ENCODE measurements at regions not wholly inside any gene's neighbourhood (a gene's known extent, or its start where the extent isn't known, plus 50 kb on each side); places are given as distances from the start of the nearest gene placed in this dataset.
"Not testable (repeated sequence)": the region's sequence is repeated elsewhere in the genome, so short reads cannot be mapped to it uniquely, and the experiment has no call there.

DNA sequence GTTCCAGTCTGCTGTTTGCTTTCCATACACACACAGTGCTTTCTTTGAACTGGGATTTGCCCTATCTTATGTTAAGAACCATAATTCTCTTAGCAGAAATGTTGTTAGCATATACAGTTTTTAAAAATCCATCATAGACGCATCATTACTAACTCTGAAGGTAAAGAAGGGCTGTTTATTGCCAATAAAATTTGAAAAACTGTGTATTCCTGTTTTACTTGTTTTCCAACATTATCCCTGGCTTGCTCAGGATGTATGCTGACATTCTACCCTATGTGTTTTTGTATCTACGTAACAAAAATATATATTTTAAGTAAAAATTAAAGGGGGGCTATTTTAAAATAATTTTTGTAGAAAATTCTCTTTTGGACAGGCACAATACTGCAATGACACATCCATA lies 857.2 kb downstream of the BRINP3 start:
- DNase-seq, result no peak

DNA sequence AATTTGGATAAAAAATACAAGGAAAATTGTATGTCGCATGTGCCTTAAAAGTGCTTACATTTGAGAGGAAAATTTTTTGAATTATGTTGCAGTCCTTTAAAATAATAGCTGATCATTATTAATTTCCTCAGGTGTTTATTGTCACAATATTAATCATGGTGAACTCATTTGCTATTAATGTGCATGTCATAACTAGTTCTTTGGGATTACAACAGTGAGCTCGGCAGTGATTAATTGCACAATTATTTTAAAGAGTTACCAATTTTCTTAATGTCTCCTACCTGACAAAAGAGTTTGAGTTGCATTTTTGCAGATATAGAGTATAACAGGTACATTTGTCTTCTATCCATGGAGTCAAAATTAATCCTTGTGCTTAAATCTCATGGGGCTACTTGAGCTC lies 854.3 kb downstream of the BRINP3 start:
- DNase-seq, result no peak

DNA sequence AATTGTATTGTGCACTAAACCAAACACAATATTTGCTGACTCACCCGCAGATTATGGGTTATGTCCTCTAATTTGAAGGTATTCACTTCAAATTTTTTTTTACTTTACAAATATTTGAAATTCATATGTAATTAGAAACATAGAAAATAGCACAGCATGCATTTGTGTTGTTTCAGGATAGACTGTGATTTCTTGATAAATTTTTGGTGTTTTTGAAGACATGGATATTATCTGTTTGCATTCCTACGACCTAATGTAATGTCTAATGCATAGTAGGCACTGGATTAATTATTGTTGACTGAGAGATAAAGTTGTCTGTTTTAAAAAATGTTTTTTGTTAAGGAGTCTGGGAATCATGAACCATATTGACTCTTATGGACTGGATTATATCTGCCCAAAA lies 850.2 kb downstream of the BRINP3 start:
- no peak for DNase-seq

DNA sequence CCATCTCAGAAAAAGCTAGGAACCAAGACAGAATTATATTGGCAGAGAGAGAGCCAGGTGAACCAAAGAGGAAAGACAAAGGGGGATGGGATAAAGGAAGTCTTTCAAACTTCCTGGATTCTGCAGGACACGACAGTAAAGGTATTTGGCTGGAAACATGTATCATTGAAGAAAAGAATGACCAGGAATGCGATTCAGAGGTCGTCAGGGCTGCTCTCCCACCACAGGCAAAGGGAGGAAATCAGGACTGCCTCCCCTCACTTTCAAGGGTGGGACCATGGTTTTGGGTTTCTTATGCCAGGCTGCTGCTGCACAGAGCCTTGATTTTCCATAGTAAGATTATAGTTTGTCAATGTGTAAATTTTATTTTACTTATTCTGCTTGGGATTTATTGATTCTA lies 848.8 kb downstream of the BRINP3 start:
- no peak for DNase-seq

DNA sequence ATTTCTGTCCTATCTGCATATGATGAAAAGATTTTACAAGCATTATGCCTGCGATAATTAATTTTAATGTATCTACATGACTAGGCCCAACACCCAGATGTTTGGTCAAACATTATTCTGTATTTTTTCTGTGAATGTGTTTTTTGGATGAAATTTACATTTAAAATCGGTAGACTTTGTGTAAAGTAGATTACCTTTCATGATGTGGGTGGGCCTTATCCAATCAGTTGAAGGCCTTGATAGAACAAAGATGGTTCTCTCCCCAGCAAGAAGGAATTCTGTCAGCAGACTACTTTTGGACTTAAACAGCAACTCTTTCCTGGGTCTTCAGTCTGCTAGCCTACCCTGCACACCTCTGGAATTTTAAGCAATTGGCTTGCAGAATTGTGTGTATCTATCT lies 844.0 kb downstream of the BRINP3 start:
- DNase-seq, result no peak

DNA sequence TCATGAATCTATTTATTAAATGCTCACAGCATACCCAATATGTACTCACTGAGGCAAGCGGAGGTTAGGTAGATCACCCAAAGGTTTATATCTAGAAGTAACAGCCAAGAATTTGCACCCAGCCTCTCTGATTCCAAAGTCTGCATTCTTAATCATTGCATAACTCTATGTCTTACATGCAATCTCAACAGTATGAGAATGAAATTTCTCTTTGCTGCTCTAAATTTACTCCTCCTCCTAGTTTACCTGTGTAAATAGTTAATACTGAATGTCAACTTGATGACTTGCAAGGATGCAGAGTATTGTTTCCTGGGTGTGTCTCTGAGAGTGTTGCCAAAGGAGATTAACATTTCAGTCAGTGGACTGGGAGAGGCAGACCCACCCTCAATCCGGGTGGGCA lies 840.6 kb downstream of the BRINP3 start:
- no peak for DNase-seq

DNA sequence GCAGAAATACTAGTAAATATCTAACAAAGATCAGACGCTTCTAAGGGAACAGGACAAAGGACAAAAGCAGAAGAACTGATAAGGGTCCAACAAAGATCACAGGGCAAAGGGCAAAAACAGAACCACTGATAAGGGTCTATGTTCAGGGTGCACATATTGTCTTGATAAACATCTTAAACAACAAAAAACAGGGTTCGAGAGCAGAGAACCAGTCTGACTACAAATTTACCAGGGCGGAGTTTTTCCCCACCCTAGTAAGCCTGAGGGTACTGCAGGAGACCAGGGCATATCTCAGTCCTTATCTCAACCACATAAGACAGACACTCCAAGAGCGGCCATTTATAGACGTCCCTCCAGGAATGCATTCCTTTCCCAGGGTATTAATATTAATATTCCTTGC lies 833.5 kb downstream of the BRINP3 start:
- not testable (repeated sequence) for DNase-seq

DNA sequence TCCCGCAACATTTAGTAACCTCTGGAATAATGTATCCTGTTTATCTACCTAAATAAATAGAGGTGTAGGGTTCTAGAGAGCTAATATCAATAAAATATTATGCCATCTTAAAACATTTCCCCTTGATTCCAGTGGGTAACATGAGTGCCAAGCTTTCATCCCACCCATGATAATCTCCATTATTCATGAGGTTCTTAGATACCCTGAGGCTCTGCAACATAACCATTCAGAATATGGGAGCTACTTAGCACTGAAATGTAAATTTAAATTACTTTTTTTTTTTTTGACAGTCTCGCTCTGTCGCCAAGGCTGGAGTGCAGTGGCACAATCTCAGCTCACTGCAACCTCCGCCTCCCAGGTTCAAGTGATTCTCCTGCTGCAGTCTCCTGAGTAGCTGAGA lies 832.7 kb downstream of the BRINP3 start:
- no peak for DNase-seq

DNA sequence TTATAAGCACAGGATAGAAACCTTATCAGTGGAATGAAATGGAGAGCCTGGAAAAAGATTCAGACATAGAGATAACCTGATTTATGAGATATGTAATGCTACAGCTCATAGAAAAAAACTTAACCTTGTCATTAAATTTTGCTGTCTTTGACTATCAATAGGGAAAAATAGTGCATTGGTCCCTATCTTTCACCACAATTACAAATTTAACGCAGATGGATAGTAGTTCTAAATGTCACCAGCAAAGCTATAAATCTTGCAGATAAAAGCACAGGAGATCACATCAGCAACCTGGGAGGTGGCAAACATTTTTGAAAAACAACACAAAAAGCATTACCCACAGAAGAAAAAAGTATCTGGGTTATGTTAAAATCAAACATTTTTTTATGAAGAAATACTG lies 831.6 kb downstream of the BRINP3 start:
- DNase-seq, result no peak

DNA sequence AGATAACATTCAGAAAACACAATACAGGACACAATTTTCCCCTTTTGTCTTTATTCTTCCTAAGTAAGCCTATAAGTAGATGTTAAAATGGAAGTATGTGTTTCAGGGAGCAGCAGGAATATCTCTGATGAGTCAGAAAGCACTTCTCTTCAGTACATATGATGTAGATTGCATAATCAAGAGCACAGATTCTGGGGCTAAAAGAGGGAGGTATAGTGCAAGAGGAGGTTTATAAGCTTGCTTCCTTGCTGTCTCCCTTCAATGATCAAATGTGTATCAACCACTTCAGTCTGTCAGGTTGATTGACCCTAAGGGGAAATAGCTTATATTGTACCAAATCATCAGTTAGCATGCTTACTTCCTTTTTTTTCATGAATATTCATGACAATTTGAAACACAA lies 822.8 kb downstream of the BRINP3 start:
- no peak for DNase-seq

DNA sequence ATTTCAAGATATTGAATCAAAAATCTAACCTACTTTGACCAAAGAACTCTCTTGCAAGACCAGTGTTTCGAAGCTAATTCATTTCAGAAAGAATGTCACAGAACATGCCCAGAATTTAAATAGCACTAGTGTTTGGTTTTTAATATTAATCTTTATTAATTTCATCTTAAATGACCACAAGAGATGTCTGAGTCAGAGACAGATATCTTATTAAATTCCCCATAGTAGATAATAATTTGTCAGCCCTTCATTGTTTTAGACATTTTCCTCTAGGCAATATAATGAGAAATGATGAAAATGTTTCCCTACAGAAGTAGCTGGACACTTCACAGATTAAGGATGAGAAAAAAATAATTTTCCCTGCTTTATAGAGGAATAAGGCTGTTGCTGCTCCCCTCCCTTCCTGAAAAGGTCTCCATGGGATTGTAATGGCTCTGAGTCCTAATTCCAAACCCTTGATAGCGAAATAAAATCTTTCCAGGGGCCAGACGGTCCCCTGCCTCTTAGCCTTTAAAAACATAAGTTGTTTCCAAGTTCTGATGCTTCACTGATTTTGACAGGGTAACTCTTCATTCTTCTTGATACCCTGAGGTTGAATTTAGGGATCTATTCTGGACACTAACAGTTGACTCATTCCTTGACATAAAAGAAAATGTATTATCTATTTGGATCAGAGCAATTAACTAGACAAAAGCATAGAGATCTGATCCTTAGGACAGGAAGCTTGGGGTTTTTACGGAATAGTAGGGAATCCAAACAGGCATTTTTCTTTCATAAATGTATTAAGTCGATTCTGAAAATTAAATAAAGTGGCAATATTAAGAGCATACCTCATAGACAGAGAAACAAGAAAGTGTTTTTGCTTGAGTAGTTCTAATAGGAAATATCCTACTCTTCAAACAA lies 820.8 kb downstream of the BRINP3 start:
- DNase-seq, result no peak

DNA sequence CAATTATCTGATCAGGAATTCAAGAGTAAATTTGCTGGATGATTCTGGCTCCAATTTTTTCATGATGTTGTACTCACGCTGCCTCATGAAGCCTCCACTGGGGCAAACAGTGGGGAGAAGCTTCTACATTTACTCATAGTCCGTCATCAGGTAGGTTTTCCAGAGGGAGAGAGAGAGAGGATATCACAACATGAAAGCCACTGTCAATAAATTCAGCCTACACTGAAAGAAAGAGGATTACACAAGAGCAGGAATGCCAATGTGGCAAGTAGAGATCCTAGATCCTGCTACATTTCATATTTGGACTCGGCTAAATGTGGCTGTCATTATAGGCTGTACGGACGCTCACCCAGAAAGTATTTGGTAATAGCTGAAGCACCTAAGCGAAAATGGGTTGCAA lies 819.9 kb downstream of the BRINP3 start:
- no peak for DNase-seq

DNA sequence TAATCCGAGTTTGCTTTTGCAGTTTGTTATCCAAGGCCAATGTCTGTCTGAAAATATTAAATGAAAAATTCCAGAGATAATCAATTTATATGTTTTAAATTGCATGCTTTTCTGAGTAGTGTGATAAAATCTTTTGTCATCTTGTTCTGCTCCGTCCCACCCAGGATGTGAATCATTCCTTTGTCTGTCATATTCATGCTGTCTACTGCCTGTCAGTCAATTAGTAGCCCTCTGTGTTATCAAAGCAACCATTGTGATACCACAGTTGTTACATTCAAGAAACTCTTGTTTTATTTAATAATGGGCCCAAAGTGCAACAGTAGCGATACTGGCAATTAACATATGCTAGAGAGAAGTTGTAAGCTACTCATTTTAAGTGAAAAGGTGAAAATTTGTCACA lies 819.3 kb downstream of the BRINP3 start:
- DNase-seq, result no peak

DNA sequence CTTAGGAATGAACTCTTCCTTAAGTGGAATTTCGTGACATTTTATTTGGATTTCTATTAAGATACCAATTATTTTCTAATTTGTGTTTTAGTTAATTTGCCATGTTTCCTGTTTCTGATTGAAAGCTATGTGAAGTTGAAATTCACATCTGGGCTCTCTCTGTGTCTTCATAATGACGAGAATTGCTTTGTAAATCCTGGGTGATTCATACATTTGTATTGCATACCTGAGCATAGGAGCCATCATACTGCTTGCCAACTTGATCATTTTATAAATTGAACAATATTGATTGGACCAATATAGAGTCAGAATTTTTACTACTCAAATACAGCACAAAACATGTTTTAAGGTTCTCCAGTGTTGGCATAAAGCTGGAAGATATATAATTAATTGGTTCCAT lies 817.9 kb downstream of the BRINP3 start:
- DNase-seq, result no peak

DNA sequence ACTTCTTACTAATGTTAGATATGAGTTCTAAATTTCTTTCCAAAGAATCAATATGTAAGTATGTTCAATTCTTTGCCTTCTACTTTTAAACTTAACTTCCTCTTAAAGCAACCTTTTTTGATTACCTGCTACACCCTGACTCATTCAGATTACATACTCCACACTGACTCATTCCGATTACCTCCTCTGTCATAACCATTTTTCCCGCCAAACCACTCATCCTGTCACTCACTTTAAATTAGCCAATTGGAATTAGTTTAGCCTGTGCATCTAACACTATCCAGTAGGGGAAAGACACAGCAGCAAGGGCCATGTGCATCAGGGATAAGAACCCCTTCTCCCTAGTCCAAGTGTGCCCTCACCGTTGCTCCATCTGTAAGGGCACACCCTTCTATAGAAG lies 815.5 kb downstream of the BRINP3 start:
- DNase-seq, result no peak

DNA sequence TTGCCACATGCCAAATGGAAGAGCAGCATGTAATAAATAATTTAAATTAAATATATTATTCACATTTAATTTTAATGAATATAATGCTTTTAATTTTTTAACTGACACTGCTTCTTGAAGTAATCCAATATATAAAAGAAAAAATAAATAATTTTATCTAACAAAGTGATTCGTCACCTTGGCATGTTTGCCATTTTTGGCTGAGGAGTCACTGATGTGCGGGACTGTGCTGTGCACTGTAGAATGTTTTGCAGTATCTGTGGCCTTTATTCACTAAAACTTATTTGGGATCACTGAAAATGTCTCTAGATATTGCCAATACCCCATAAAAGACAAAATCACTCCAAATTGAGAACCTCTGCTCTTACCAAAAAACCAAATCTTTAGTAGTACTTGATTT lies 807.8 kb downstream of the BRINP3 start:
- no peak for DNase-seq

DNA sequence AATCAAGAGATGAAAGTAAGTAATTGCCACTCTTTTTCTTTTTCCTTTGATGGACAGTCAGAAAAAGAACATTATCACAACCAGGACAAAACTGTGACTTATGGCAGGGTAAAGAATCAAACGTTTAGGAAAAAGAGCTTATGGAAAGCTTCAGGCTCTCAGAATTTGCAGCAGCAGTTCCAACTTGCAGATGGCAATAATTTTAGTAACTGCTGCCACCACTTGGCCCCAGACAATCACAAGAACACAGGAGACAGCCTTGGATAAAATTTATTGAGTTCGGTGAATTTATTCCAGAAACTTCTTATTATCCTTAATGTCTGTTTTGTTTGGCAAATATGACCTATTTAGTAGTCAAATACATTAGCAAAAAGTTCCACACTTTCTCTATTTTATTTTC lies 804.4 kb downstream of the BRINP3 start:
- no peak for DNase-seq

DNA sequence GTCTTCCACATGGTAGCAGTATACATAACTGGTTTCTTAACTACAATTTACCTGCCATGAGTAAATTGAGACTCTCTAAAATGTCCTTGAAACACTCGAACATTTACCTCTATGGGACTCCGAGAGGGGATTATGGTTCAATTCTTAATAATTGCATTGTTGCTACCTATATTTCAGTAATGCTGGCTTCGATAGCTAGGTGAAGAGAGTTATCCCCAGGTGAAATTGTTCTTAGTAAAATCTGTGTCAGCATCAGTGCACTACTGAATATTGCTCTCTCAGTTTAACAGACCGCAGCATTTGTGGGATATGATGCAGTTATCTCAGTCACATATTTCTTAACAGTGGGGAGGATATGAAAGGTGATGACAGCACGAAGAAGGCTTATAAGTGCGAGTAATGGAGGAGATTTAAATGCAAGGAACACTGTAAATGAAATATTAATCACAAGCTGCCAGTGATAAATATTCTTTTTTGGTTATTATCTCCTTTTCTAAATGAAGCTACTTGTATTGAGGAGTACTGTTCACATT lies 801.9 kb downstream of the BRINP3 start:
- DNase-seq, result no peak

DNA sequence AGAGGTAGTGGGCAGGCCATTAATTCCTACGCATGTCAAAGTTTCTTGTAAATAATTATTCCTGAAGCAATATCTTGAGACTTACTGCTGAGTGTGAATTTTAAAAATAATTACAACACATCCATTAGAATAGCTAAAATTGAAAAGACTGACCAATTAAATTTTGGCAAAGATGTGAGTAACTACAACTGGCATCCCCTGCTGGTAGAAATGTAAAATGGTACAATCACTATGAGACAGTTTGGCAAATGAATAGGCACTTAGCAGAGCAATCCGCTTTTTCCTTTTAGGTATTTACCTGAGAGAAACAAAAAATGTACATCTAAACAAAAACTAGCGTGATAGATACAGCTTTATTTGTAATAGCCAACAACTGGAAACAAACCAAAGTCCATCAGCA lies 798.9 kb downstream of the BRINP3 start:
- DNase-seq, result no peak

DNA sequence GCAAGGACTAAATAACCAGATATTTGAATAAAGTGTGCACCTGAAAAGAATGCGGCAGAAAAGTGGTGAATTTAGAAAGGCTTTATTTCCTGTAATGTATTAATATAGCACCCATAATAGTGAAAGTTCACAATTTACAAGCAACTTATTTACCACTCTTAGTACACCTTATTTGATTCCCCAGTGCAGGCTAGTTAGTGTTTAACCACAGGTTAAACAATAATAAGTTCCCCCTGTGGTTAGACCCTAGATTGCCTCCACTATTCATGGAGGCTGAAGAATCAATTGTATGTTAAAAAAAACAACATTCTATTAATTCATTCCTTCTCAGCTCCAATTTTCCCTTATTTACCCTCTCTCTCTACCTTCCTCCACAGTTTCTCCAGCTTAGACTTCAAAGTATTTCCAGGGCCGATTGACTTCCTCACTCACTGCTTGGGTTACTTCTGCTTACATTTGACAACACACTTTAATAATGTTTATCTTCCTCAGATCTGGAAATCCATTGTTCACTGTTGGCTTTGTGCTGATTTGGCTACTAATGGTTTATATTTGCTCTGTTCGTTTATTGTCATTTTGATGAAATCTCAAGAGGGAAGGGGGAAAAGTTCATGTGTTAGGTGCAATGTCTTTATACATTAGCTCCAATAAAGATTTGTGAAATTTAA lies 796.3 kb downstream of the BRINP3 start:
- no peak for DNase-seq

DNA sequence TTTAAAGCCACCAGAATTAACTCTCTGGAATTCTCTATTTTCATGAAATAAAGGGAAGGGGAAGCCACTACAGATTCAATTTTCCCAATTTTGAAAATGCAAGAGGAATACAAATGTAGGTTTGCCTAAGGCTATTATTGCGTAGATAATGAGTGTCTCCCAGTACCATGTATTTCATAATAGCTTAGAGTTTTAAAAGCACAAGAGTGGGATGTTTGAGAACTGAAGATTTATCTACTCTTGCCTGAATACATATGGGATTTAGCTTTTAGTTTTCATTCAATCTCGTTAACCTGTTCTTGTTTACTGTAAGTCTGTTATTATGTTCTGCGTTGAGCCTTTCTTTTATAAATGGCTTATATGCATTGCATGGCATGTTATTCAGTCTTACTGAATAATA lies 795.1 kb downstream of the BRINP3 start:
- no peak for DNase-seq

DNA sequence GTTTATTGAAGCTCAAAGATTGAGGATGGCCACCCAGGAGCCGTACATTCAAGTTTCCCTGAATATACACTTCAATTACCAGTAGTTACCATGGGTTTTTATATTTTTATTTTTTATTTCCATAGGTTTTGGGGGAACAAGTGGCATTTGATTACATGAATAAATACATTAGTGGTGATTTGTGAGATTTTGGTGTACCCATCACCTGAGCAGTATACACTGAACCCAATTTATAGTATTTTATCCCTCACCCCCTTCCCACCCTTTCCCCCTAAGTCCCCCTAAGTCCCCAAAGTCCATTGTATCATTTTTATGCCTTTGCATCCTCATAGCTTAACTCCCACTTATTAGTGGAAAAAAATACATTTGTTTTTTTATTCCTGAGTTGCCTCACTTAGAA lies 791.4 kb downstream of the BRINP3 start:
- DNase-seq, result no peak

DNA sequence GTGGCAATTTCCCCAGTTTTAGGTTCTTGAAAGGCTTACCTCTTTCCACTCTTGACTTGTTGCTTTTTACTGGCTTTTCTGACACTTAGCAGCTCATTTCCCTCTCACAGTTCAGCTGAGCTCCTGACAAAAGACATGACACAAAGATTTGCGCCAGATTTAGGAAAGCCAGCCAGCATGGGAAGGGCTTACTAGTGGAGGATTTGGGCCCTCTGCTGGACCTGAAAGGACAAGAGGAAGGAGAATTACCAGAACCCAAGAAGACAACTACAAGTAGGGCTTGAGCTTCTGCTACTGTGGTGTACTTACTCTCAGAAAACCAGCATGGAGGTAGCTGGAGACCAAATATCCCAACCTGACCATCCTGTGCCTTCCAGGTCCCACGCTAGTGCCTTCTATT lies 784.5 kb downstream of the BRINP3 start:
- no peak for DNase-seq

DNA sequence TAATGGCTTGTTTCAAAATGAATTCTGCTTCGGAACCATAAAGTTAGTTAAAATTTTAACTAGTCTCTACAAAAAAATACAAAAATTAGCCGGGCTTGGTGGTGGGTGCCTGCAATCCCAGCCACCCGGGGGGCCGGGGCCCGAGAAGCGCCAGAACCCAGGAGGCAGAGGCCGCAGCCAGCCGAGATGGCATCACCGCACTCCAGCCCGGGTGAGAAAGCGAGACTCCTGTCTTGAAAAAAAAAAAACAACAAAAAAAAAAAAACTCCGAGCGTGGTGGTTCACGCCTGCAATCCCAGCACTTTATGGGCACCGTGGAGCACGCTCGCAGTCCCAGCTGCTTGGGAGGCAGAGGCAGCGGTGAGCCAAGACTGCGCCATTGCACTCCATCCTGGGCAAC lies 781.4 kb downstream of the BRINP3 start:
- no peak for DNase-seq

DNA sequence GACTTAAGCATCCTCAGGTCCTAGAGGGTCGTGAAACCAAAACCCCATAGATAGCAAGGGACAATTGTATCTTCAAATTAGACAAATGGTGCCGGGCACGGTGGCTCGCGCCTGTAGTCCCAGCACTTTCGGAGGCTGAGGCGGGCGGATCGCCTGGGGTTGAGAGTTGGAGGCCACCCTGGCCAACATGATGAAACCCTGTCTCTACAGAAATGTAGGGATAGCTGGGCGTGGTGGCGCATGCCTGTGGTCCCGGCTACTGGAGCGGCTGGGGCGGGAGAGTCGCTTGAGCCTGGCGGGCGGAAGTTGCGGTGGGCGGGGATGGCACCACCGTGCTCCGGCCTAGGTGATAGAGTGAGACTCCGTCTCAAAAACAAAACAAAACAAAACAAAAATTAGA lies 780.6 kb downstream of the BRINP3 start:
- DNase-seq, result no peak
